ENCODE measurements at regions not wholly inside any gene's neighbourhood (a gene's known extent, or its start where the extent isn't known, plus 50 kb on each side); places are given as distances from the start of the nearest gene placed in this dataset.

DNA sequence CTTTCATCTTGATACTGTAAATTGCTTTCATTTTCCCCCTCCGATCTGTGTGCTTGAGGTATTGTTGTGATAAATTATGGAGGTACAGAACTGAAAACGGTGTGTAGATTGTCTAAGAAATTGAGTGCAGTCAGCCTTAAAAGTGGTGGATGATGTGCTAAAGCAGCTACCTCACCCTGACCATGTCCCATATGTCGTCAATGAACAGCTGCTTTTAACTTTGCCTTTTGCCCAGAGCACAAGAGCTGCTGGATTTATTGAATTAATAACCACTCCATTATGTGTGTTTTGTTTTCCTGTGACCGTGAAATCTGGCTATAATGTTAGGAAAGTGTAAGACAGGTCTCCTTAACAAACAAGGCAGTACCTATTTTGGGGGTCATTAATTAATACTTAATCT lies 581.9 kb upstream of the PITX2 start:
- H3K79me2 ChIP-seq (ENCODE audit: insufficient read depth, low read depth), result no peaks in the 10 kb centered on the region
- no peak overlapping the region for H3K27ac ChIP-seq
- H4K20me1 ChIP-seq (ENCODE audit: insufficient read depth), result no peaks in the 10 kb centered on the region
- H3K4me1 ChIP-seq (ENCODE audit: low read depth, poor library complexity, severe bottlenecking), result no peaks in the 10 kb centered on the region
- H3K27me3 ChIP-seq (ENCODE audit: insufficient read depth, low read depth), result no peaks in the 10 kb centered on the region
- H3K4me2 ChIP-seq, result no peak overlapping the region
- no peak overlapping the region for H2AFZ ChIP-seq (ENCODE audit: low read depth)
- H3K9ac ChIP-seq, result no peak overlapping the region
- H3K36me3 ChIP-seq (ENCODE audit: insufficient read depth), result no peaks in the 10 kb centered on the region
- H3K4me3 ChIP-seq (IDR thresholded peaks at IDR 0.05; ENCODE audit: insufficient read depth, low read depth, low read length), result no peak overlapping the region
- no peak for TF ChIP-seq CTCF (conservative IDR thresholded peaks at IDR 0.05; ENCODE audit: low read depth, low read length)

- Histone ChIP-seq H3K4me3 (IDR thresholded peaks at IDR 0.05; ENCODE audit: insufficient read depth, low read depth, low read length) (no peak overlapping the region), H2AFZ (ENCODE audit: low read depth) (no peak overlapping the region), H3K9ac (no peak overlapping the region), H3K27ac (no peak overlapping the region), H4K20me1 (ENCODE audit: insufficient read depth) (no peaks in the 10 kb centered on the region), H3K79me2 (ENCODE audit: insufficient read depth, low read depth) (no peaks in the 10 kb centered on the region), H3K4me1 (ENCODE audit: low read depth, poor library complexity, severe bottlenecking) (no peaks in the 10 kb centered on the region), H3K27me3 (ENCODE audit: insufficient read depth, low read depth) (no peaks in the 10 kb centered on the region), H3K36me3 (ENCODE audit: insufficient read depth) (no peaks in the 10 kb centered on the region), H3K4me2 (no peak overlapping the region)
- TF ChIP-seq CTCF (conservative IDR thresholded peaks at IDR 0.05; ENCODE audit: low read depth, low read length), result no peak
Measured at GRCh38 chr4:111208970-111209369, 586.1 kb upstream of the PITX2 start.

DNA sequence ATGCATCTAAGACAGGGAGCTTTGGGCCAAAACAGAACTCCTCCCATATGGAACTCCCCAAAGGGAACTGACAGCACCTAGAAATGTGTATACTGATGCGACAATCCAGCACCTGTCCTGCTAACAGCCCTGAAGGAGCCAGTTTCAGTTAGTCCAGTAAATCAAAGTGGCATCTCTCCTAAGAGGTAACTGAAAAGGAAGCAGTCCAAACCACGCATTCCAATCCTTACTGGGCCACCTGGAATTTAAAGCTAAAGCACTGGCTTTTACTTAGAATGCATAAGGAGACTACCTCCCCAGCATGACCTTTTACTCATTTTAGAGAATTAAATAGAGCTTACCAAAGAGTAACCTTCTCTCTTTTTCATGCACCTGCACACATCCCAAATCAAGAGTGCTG lies 586.8 kb upstream of the PITX2 start:
- Histone ChIP-seq H3K36me3 (ENCODE audit: insufficient read depth) (no peaks in the 10 kb centered on the region), H3K79me2 (ENCODE audit: insufficient read depth, low read depth) (no peaks in the 10 kb centered on the region), H2AFZ (ENCODE audit: low read depth) (no peak overlapping the region), H3K4me2 (no peak overlapping the region), H3K4me3 (IDR thresholded peaks at IDR 0.05; ENCODE audit: insufficient read depth, low read depth, low read length) (no peak overlapping the region), H3K9ac (no peak overlapping the region), H3K4me1 (ENCODE audit: low read depth, poor library complexity, severe bottlenecking) (no peaks in the 10 kb centered on the region), H3K27ac (no peak overlapping the region), H4K20me1 (ENCODE audit: insufficient read depth) (no peaks in the 10 kb centered on the region), H3K27me3 (ENCODE audit: insufficient read depth, low read depth) (no peaks in the 10 kb centered on the region)
- TF ChIP-seq CTCF (conservative IDR thresholded peaks at IDR 0.05; ENCODE audit: low read depth, low read length), result no peak

DNA sequence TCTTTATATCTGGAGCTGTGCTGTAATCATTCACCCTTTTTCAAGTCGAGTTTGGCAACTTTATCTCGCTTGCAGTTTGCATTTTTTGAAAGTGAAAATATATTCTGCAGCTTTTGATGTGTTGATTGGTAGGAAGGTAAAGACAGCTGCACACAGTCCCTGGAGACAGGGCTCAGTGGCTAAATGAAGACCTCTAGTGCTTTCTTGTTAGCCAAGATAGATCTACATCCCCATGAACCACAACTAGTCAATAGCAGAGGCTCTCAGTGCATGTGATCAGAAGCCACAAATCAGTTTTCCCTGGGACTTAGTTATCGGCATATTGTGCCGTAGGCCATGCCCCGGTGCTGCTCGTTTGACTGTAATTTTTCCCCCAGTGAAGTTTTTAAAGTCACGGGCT lies 587.7 kb upstream of the PITX2 start:
- Histone ChIP-seq H2AFZ (ENCODE audit: low read depth) (no peak overlapping the region), H3K4me2 (no peak overlapping the region), H3K4me1 (ENCODE audit: low read depth, poor library complexity, severe bottlenecking) (no peaks in the 10 kb centered on the region), H3K36me3 (ENCODE audit: insufficient read depth) (no peaks in the 10 kb centered on the region), H3K79me2 (ENCODE audit: insufficient read depth, low read depth) (no peaks in the 10 kb centered on the region), H3K27ac (no peak overlapping the region), H4K20me1 (ENCODE audit: insufficient read depth) (no peaks in the 10 kb centered on the region), H3K9ac (no peak overlapping the region), H3K4me3 (IDR thresholded peaks at IDR 0.05; ENCODE audit: insufficient read depth, low read depth, low read length) (no peak overlapping the region), H3K27me3 (ENCODE audit: insufficient read depth, low read depth) (no peaks in the 10 kb centered on the region)
- TF ChIP-seq CTCF (conservative IDR thresholded peaks at IDR 0.05; ENCODE audit: low read depth, low read length), result no peak

DNA sequence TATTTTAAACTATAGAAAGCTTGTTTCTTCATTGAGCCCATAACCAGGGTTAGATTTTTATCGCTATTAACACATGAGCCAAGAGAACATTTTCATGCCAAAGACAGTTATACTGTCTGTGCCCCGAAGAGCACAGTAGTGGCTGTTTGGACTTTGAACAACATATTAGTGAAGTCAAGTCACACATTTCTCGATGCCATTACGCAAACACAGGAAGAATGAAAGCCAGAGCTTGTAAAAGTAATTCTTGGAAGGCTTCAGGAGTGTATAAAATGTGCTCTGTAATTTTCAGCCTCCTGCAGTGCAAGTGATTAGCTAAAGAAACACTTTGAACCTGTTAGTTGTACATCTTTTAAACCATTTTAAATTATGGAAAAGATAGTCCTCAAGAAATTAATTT lies 590.7 kb upstream of the PITX2 start:
- Histone ChIP-seq H2AFZ (ENCODE audit: low read depth) (no peak overlapping the region), H3K36me3 (ENCODE audit: insufficient read depth) (no peaks in the 10 kb centered on the region), H3K9ac (no peak overlapping the region), H4K20me1 (ENCODE audit: insufficient read depth) (no peaks in the 10 kb centered on the region), H3K4me3 (IDR thresholded peaks at IDR 0.05; ENCODE audit: insufficient read depth, low read depth, low read length) (no peak overlapping the region), H3K4me2 (no peak overlapping the region), H3K27ac (no peak overlapping the region), H3K79me2 (ENCODE audit: insufficient read depth, low read depth) (no peaks in the 10 kb centered on the region), H3K27me3 (ENCODE audit: insufficient read depth, low read depth) (no peaks in the 10 kb centered on the region), H3K4me1 (ENCODE audit: low read depth, poor library complexity, severe bottlenecking) (no peaks in the 10 kb centered on the region)
- no peak for TF ChIP-seq CTCF (conservative IDR thresholded peaks at IDR 0.05; ENCODE audit: low read depth, low read length)
